Suprapubic skin (tissue), 3 donors: ENCODE measurements at regions not wholly inside any gene's neighbourhood (a gene's known extent, or its start where the extent isn't known, plus 50 kb on each side); places are given as distances from the start of the nearest gene placed in this dataset.

ENCODE experiments used
- CTCF ChIP-seq, 2 donors: fragments of 200-600 bp in 1 of 2; fragments of 450-650 bp in 1 of 2; sonication (generic) in 1 of 2; IDR thresholded peaks; one replicate each; pipeline ENCODE4 v1.5.1; 2016 to 2019; ENCODE audit warnings: antibody characterized with exemption in 2 of 2, mild to moderate bottlenecking in 1 of 2, moderate library complexity in 1 of 2
- EP300 ChIP-seq: sonication (generic); formaldehyde crosslinking; IDR thresholded peaks from one replicate; pipeline ENCODE4 v1.6.1; 2017; ENCODE audit warnings: antibody characterized with exemption

GRCh38 chr3:72646263-72646662 lies 202.0 kb downstream of the SHQ1 start:
- TF ChIP-seq CTCF (IDR thresholded peaks at IDR 0.05): no peak
- TF ChIP-seq EP300: no peak
